ENCODE measurements at regions not wholly inside any gene's neighbourhood (a gene's known extent, or its start where the extent isn't known, plus 50 kb on each side); places are given as distances from the start of the nearest gene placed in this dataset.

DNA sequence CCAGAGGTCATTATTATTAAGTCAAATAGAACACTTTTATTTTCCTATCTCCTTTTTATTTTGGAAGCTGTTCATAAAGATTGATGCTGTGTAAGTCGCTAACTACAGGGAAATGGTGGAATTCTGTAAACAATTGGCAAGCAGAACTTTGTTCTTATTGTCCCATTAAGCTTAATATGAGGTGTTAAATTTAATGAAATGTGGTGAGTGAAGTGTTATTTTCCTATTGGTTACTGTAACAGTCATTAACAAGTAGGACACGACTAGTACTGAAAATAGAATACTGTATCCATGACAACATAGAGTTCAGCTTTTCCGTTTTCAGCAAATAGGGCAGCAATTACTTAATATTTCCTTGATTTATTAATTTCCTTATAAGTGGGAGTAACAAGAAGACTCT lies 279.1 kb upstream of the ZEB2 start:
- TF ChIP-seq, protein P1, sequence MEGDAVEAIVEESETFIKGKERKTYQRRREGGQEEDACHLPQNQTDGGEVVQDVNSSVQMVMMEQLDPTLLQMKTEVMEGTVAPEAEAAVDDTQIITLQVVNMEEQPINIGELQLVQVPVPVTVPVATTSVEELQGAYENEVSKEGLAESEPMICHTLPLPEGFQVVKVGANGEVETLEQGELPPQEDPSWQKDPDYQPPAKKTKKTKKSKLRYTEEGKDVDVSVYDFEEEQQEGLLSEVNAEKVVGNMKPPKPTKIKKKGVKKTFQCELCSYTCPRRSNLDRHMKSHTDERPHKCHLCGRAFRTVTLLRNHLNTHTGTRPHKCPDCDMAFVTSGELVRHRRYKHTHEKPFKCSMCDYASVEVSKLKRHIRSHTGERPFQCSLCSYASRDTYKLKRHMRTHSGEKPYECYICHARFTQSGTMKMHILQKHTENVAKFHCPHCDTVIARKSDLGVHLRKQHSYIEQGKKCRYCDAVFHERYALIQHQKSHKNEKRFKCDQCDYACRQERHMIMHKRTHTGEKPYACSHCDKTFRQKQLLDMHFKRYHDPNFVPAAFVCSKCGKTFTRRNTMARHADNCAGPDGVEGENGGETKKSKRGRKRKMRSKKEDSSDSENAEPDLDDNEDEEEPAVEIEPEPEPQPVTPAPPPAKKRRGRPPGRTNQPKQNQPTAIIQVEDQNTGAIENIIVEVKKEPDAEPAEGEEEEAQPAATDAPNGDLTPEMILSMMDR (conservative IDR thresholded peaks at IDR 0.05; ENCODE audit: low read depth, low read length), result no peak
- H3K4me3 ChIP-seq (ENCODE audit: low read depth, low read length), result no peak overlapping the region
- DNase-seq (ENCODE audit: low read depth), result no peak

DNA sequence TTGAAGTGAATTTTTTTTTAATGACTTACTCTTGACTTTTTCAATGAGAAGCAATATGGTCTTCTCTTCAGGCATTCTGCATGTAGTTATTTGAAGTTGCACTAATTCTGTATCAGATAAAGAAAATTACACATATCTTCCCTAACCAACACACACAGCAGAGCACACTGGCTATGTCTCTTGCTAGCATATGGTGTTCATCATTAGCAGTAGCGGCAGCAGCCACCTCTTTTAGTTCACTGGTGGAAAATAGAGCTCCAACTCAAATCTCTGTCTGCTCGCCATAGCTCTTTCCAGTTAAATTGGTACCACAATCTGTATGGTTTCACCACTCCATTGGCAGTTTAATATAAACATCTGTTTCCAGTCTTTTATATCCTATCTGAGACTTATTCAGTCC lies 278.1 kb upstream of the ZEB2 start:
- DNase-seq (ENCODE audit: low read depth), result no peak
- TF ChIP-seq, protein P1 (conservative IDR thresholded peaks at IDR 0.05; ENCODE audit: low read depth, low read length), result no peak
- H3K4me3 ChIP-seq (ENCODE audit: low read depth, low read length), result no peak overlapping the region

DNA sequence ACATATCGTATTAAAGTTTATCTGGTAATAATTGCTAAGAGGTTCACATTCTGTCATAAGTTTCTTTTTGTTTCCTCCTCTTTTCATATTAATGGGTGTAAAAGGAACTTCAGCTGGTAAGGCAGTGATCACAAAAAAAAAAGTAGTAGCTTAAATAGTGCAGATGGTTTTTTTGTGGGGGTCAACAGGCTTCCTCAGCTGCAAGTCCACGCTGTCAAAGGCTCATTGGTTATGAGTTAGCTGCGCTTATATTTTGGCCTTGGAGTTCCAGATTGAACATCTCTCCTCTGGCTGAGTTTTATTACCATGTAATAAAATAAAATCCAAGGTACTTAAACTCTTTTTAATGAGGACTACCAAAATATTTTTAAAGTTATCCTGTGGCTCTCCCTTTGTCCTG lies 277.0 kb upstream of the ZEB2 start:
- no peak for DNase-seq (ENCODE audit: low read depth)
- TF ChIP-seq, protein P1 (conservative IDR thresholded peaks at IDR 0.05; ENCODE audit: low read depth, low read length), result no peak
- no peak overlapping the region for H3K4me3 ChIP-seq (ENCODE audit: low read depth, low read length)

DNA sequence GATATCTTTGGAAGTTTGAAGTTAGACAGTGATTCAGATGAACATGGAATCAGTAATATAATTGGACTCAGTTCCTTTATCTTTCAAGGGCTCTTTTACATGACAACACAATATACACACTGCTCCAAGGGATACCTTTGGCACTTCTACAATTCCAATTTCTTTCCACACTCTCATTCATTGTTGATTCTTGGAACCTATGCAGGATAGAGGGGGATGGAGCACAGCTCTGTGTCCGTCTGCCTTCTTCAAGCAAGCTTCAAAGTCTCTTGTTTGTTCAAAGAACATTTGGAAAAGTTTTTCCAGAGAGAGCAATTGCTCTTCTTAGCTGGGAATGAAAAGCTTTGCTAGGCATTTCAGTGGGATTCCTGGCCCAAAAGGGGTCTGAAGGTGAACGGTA lies 276.2 kb upstream of the ZEB2 start:
- no peak for DNase-seq (ENCODE audit: low read depth)
- H3K4me3 ChIP-seq (ENCODE audit: low read depth, low read length), result no peak overlapping the region
- TF ChIP-seq, protein P1 (conservative IDR thresholded peaks at IDR 0.05; ENCODE audit: low read depth, low read length), result no peak

DNA sequence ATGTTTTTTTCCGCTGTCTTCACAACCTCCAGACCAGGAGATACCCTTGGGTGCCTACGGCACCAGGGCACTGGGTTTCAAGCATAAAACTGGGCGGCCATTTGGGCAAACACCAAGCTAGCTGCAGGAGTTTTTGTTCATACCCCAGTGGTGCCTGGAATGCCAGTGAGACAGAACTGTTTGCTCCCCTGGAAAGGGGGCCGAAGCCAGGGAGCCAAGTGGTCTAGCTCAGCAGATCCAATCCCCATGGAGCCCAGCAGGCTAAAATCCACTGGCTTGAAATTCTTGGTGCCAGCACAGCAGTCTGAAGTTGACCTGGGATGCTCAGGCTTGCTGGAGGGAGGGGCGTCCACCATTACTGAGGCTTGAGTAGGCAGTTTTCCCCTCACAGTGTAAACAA lies 265.3 kb upstream of the ZEB2 start:
- TF ChIP-seq, protein P1 (conservative IDR thresholded peaks at IDR 0.05; ENCODE audit: low read depth, low read length), result no peak
- no peak overlapping the region for H3K4me3 ChIP-seq (ENCODE audit: low read depth, low read length)
- no peak for DNase-seq (ENCODE audit: low read depth)

DNA sequence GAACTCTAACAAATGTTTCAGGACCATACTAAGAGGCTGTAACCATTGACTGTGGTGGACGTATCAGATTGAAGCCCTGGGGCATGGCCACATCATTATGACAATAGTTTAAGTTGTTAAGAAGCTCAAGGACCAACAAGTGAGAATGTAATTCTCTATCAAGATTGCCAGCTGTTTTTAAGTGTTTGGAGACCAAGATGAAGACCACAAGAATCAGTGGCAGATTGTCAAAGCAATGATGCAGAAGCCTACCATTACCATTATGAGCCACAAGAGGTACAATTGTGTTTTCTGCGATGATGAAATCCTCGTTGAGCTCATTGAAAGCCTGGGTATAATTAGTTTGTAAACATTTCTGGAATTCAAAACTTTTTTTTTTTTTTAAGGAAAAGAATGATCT lies 261.1 kb upstream of the ZEB2 start:
- no peak for DNase-seq (ENCODE audit: low read depth)
- TF ChIP-seq, protein P1 (conservative IDR thresholded peaks at IDR 0.05; ENCODE audit: low read depth, low read length), result no peak
- H3K4me3 ChIP-seq (ENCODE audit: low read depth, low read length), result no peak overlapping the region

DNA sequence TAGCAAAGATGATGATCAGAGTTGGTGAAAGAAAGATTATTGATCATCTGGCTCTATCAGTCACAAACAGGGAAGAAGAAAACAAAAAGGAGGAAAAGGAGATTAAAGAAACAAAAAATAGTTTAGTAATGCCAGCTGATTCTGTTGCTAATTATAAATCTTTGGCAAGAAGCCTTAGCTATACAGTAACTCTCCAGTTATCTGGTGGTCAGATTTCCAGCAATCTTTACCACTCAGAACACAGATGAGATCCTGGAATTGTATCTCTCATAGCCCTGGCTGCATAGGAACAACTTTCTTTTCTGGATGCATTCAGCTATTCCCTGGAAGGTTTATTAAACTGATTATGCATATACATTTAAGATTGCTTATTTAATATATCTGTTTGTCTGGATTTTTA lies 256.8 kb upstream of the ZEB2 start:
- TF ChIP-seq, protein P1 (conservative IDR thresholded peaks at IDR 0.05; ENCODE audit: low read depth, low read length), result no peak
- DNase-seq (ENCODE audit: low read depth), result no peak
- H3K4me3 ChIP-seq (ENCODE audit: low read depth, low read length), result no peak overlapping the region
